ENCODE measurements at regions not wholly inside any gene's neighbourhood (a gene's known extent, or its start where the extent isn't known, plus 50 kb on each side); places are given as distances from the start of the nearest gene placed in this dataset.

- ATAC-seq (ENCODE audit: low FRiP score in 2 of 2) (no peak), DNase-seq (no peak)
- no peaks in the 10 kb centered on the region for H3K9me3 ChIP-seq
- no peak for TF ChIP-seq POLR2A (IDR thresholded peaks at IDR 0.05)
- no peak for TF ChIP-seq EP300 (IDR thresholded peaks at IDR 0.05)
- no peak for TF ChIP-seq CTCF (IDR thresholded peaks at IDR 0.05)
- TF ChIP-seq POLR2AphosphoS5 (IDR thresholded peaks at IDR 0.05): no peak
- no peaks in the 10 kb centered on the region for H3K27me3 ChIP-seq
- no peaks in the 10 kb centered on the region for H3K4me1 ChIP-seq
- H3K4me3 ChIP-seq: no peak overlapping the region
- no peak overlapping the region for H3K27ac ChIP-seq
- no peaks in the 10 kb centered on the region for H3K36me3 ChIP-seq
Observed at GRCh38 chr3:76958274-76958673, 81.6 kb upstream of the ROBO2 start.

- Histone ChIP-seq H3K36me3 (no peaks in the 10 kb centered on the region), H3K9me3 (no peaks in the 10 kb centered on the region), H3K27ac (no peak overlapping the region), H3K4me3 (no peak overlapping the region), H3K27me3 (no peaks in the 10 kb centered on the region), H3K4me1 (no peaks in the 10 kb centered on the region)
- DNase-seq: no peak
- TF ChIP-seq EP300 (IDR thresholded peaks at IDR 0.05) (no peak), CTCF (IDR thresholded peaks at IDR 0.05) (no peak), POLR2A (IDR thresholded peaks at IDR 0.05) (no peak), POLR2AphosphoS5 (IDR thresholded peaks at IDR 0.05) (no peak)
- WGBS, 2 donors: 79 to 83% methylated on average over 1 of the region's 1 CpG
- no peak for ATAC-seq (ENCODE audit: low FRiP score in 2 of 2)
Observed at GRCh38 chr3:76958861-76959260, 81.0 kb upstream of the ROBO2 start.

GRCh38 chr3:76961284-76961683 lies 78.6 kb upstream of the ROBO2 start:
- ATAC-seq (ENCODE audit: low FRiP score in 2 of 2): no peak
- Histone ChIP-seq H3K9me3 (no peaks in the 10 kb centered on the region), H3K36me3 (no peaks in the 10 kb centered on the region), H3K4me1 (no peaks in the 10 kb centered on the region), H3K27ac (no peak overlapping the region), H3K4me3 (no peak overlapping the region), H3K27me3 (no peaks in the 10 kb centered on the region)
- WGBS, 2 donors: 77 to 87% methylated on average over 4 of the region's 4 CpGs
- no peak for DNase-seq
- TF ChIP-seq POLR2AphosphoS5 (IDR thresholded peaks at IDR 0.05): no peak
- TF ChIP-seq POLR2A (IDR thresholded peaks at IDR 0.05): no peak
- TF ChIP-seq CTCF (IDR thresholded peaks at IDR 0.05): no peak
- TF ChIP-seq EP300 (IDR thresholded peaks at IDR 0.05): no peak

- 71 to 76% methylated on average over 4 of the region's 4 CpGs for WGBS, 2 donors
- Histone ChIP-seq H3K9me3 (no peaks in the 10 kb centered on the region), H3K27ac (no peak overlapping the region), H3K4me3 (no peak overlapping the region), H3K36me3 (no peaks in the 10 kb centered on the region), H3K27me3 (no peaks in the 10 kb centered on the region), H3K4me1 (no peaks in the 10 kb centered on the region)
- ATAC-seq (ENCODE audit: low FRiP score in 2 of 2) (no peak), DNase-seq (no peak)
- TF ChIP-seq POLR2AphosphoS5 (IDR thresholded peaks at IDR 0.05) (no peak), CTCF (IDR thresholded peaks at IDR 0.05) (no peak), POLR2A (IDR thresholded peaks at IDR 0.05) (no peak), EP300 (IDR thresholded peaks at IDR 0.05) (no peak)
Observed at GRCh38 chr3:76965122-76965725, 74.7 kb upstream of the ROBO2 start.

GRCh38 chr3:76969471-76969870 lies 70.4 kb upstream of the ROBO2 start:
- Histone ChIP-seq H3K27ac (no peak overlapping the region), H3K9me3 (no peaks in the 10 kb centered on the region), H3K4me1 (no peaks in the 10 kb centered on the region), H3K4me3 (no peak overlapping the region), H3K36me3 (no peaks in the 10 kb centered on the region), H3K27me3 (no peaks in the 10 kb centered on the region)
- no peak for ATAC-seq (ENCODE audit: low FRiP score in 2 of 2)
- WGBS, 2 donors: 62 to 76% methylated on average over 2 of the region's 2 CpGs
- TF ChIP-seq POLR2AphosphoS5 (IDR thresholded peaks at IDR 0.05) (no peak), CTCF (IDR thresholded peaks at IDR 0.05) (no peak), POLR2A (IDR thresholded peaks at IDR 0.05) (no peak), EP300 (IDR thresholded peaks at IDR 0.05) (no peak)
- no peak for DNase-seq
